HG03108 (cell line): ENCODE measurements at regions not wholly inside any gene's neighbourhood (a gene's known extent, or its start where the extent isn't known, plus 50 kb on each side); places are given as distances from the start of the nearest gene placed in this dataset.
A peak's percentile ranks its signal among the peaks of the same experiment; 100 is the strongest.

Source experiments
- ATAC-seq: cut with Tn5 transposase; IDR thresholded peaks from one replicate; pipeline ENCODE4 v1.9.1; 2021; ENCODE audit warnings: moderate library complexity; ENCODE audit not compliant: unreplicated experiment

DNA sequence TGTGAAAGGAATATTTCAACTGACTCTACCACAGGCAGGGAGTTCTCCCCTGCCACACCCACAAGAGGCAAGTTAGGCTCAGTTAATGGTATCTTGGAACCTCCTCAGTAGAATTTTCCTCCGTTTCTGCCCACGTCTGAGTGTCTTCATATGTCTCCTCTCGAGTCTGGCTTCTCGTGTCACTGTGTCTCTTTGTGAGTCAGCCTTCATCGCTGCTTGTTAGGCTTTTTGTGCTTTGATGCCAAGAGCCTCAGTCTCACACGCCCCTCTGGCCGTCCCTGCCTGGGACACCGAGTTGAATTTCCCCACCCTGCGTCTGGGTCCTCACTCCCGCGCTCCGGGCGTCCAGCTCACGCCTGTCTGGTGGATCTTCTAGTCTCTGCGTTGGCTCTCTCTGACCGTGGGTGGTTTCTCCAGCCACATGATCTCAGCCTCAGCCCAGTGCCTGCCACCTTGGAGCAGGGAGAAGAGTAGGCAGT is 125.7 kb upstream of the GADD45A start:
- no peak for ATAC-seq

- ATAC-seq: no peak
Measured at GRCh38 chr1:67560580-67561255, 124.3 kb upstream of the GADD45A start.

GRCh38 chr1:67561704-67562113 is 123.3 kb upstream of the GADD45A start:
- ATAC-seq: peak; percentile 86

DNA sequence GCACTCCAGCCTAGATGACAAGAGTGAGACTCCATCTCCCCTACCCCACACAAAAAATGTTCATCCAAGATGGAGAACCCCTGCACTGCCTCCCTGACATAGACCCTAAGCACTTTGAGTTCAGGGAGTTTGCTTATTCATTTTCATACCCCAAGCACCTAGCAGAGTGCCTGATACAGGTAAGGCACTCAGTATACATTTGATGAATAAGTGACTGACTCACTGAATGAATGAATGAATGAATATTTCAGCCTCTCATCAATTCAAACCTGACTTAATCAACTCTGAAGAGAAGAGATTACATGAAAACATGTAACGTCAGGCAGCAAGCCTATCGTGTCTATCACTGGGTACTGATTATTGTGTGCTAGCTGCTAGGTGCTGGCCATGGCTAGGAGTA is 121.3 kb upstream of the GADD45A start:
- no peak for ATAC-seq

DNA sequence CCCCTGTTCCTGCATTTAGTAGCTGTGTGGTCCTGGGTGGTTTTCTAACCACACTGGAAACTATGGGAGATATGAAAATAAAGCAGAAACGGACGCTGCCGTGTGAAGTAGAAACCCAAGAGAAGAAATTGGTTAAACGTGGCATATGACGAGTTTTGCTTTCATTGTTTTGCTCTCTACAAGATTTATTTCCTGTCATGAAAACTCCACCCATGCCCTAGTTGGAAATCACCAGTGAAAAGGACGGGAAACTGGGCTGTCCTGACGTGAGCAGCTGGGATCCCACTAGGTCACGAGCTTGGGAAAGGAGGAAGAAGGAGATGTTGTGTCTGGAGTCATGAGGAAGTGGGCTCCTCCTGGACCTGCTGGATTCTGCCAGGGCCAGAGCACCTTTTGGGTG is 120.8 kb upstream of the GADD45A start:
- ATAC-seq: no peak

DNA sequence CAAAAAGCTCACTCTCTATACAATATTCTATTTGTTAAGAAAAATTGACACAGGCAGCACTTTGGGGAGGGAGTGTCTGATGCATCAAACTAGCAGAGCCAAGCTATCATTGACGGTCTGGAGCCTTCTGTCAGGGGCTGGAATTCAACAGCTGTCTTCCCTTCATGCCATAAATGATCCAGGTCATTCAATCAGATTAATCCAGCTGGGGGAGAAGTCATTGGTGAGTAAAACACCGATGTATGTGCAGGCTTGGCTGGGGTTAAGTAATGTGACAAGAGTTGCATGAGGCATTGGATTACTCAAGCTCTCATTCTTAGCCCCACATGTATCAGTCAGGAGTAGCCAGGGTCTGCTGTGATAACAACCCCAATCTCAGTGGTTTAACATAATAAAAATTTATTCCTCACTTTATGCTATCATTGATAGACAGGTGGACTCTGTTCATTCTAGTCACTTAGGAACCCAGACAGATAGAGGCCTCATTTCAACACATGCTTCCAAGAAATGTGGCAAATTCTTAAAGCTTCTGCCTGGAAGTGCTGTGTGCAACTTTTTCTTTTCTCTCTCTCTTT is 118.1 kb upstream of the GADD45A start:
- no peak for ATAC-seq

DNA sequence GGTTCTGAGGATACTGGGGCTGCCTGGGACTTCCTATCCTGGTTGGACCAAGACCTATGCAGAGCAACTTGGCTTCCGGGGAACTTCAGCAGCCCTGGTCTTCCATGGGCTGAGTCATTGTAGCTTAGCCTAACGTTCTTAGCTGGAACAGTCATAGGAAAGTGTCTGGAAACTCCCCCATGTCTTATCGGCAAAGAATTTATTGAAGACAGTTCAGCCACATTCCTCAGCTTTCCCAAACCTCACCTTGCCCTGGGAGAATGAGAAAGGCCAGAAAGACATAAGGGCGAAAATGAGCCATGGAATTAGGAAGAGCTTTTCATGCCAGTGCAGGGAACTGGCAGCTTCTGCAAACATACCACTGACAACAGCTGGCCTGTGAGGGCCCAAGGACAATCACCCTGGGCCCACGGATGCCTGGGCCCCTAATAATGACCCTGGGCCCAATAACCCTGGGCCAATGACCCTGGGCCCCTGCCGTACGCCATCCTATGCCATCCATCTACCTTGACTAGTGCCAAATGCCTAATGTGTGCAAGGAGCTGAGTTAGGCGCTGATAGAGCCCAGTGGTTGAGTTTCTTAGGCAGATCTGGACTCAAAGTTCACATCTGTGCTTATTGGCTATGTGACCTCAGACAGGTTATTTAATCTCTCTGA is 114.4 kb upstream of the GADD45A start:
- ATAC-seq: no peak

DNA sequence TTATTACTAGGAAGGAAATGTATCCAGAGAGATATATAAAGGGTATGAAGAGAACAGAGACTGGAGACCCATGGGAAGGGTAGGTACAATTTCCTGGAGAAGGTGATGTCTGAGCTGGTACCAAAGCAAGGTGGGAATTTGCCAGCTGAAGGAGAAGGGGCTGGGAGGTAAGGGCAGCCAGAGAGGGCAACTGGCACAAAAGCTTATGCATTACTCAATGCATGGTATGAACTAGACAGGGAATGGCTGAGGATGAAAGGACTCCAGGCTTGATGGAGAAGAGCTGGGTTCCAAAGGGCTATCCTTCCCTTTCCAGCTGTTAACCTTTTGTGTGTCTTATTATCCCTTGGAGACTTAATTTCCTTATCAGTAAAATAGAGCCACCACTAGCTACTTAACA is 113.6 kb upstream of the GADD45A start:
- ATAC-seq: no peak

- ATAC-seq: no peak
Measured at GRCh38 chr1:67571901-67572593, 113.0 kb upstream of the GADD45A start.

- no peak for ATAC-seq
Measured at GRCh38 chr1:67572594-67573221, 112.3 kb upstream of the GADD45A start.

DNA sequence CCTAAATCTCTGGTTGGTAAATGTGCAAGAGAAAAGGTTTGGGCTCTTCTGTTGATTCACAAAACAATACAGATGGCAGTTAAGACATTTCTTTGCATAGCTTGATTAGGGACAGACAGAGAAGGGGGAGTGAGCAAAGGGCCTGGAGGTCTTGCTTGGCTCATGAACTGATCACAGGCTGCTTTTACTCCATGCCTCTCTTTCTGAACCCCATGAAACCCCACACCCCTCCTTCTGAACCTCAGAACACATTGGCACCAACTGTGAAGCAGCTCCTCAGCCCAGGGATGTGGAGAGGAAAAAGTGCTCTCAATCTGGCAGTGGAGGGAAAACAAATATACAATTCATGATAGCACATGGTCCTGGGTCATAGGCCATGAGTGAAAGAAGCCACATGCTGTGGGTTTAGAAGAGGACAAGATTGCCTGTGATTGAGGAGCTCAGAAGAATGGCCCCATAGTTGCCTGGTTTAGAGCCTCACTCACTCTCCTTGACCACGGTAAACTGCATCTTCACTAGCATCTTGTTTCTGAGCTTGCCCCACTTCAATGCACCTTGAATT is 111.6 kb upstream of the GADD45A start:
- ATAC-seq: no peak

DNA sequence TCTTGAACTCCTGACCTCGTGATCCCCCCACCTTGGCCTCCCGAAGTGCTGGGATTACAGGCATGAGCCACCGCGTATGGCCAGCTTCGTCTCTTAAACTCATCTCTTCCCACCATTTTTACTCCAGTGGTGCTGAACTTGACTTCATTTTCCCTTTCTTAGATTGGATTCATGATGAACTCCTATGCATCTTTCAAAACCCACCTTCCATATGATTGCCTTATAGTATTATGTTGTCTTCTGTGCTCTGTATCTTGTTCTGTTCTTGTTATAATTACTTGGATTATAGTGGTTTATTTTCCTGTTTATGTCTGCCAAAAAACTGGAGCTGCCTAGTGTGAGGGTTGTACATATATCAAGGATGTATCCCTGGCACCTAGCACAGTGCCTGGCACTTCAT is 110.8 kb upstream of the GADD45A start:
- no peak for ATAC-seq

DNA sequence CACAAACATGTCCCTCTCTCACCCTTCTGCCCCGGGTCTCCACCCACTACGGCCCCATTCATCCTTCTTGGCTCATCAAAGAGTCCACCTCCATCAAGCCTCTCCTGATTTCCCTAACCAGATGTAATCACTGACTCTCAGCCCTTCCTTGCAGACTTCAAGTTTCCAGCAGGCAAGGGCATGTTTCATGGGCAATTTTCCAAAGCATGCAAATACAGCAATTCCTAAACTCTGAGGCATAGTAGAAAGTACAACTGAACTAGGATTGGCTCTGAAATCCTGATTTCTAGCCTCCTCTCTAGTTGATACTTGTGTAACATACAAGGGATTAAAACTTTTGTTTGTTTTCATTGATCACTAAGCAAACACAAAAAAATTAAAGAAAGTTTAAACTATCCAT is 109.1 kb upstream of the GADD45A start:
- ATAC-seq: no peak

- no peak for ATAC-seq
Measured at GRCh38 chr1:67576474-67576873, 108.5 kb upstream of the GADD45A start.

DNA sequence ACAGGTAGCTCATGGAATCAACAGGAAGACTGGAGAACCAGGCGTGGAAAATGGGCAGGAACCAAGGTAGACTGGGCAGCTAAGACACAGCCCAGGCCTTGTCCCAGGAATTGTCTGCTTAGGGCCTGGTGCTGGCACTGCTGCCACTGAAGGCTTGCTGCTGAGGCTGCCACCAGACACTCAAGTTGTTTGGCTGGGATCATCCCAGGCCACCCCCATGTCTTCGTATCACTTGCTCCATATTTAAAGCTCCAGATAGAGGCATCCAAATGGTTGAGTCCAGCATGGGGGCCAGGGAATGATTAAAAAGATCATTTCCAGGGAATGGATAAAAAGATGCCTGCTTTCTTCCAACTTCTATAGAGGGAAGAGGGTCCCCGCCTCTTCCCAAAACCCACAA is 107.4 kb upstream of the GADD45A start:
- no peak for ATAC-seq

DNA sequence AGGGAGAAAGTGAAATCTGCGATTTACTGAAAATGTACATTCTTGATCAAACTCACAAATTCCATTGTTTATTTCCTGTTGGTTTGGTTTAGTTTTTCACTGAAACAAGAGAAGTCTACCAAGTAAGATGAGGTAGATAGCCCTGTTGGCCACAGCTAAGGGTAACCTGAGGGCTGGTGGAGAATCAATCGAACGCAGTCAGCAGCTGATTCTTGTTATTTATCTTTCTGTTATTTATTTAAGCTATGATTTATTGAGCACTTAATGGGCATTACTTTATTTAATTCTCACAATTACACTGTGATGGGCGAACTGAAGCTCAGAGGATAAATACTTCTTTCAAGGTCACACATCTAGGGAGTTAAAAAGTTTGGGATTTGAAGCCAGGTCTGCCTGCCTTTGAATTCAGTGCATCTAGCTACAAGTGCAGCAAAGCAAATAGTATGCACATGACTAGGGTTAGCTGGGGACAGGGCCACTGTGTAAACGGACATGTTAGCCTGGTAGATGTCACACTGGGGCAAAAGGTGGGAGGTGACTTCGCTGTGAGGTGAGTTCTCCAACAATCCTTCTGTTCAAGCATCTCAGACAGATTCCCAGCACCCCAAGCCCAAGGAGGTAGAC is 106.5 kb upstream of the GADD45A start:
- no peak for ATAC-seq

- ATAC-seq: no peak
Measured at GRCh38 chr1:67579623-67580394, 105.2 kb upstream of the GADD45A start.

DNA sequence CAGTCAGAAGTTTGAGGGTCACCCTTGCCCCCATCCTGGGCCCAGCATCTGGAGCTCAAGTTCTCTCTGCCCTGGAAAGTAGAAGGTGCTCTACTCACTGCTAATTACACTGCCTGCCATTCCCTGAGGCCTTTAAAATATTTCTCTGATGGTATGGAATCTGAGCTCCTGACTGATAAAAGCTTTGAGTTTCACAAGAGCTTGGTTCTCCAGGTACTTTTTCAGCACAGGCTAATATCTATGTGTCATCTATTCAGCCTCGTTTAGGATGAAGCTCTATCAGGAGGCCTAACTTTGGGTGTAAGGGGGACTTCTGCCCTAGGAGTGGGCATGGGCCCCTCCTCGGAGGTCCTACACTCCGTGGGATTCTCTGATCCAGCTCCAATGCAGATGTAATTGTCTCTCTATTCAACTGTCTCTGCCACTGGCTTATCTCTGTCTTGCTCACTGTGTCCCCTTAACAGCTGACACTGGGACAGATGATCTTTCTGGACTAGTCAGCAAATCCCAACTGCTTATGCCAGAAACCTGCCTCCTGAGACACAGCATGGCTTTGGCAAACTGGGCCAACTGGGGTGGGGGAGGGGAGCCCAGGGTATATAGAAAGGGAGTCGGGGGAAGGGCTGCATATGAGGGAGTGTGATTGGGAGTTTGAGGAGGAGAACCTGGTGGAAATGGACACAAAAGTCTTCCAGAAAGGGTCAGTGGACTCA is 104.2 kb upstream of the GADD45A start:
- no peak for ATAC-seq
